HG03039 (cell line): ENCODE measurements at regions not wholly inside any gene's neighbourhood (a gene's known extent, or its start where the extent isn't known, plus 50 kb on each side); places are given as distances from the start of the nearest gene placed in this dataset.
"Not testable (repeated sequence)": the region's sequence is repeated elsewhere in the genome, so short reads cannot be mapped to it uniquely, and the experiment has no call there.

ENCODE experiments used
- ATAC-seq: cut with Tn5 transposase; IDR thresholded peaks from one replicate; pipeline ENCODE4 v1.9.1; 2021; ENCODE audit warnings: mild to moderate bottlenecking, moderate library complexity; ENCODE audit not compliant: unreplicated experiment

DNA sequence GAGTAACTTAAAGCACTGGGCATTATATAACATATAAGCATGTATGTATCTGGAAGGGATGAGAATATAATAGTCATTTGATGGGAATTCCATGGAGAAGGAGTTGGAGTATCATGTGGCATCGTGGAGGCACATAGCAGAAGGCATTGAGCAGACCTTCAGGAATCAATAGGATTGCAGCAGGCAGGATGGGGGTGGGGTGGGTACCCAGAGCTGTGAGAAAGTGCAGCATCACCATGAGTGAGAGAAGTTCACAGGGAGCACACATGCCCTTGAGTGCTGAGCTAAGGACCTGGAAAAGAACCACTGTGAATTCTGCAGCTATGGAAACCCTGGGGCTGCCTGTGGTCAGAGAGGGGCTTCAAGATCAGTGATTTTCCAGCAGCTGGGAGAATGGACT is 57.3 kb downstream of the MED10 start:
- ATAC-seq, result no peak

- no peak for ATAC-seq
Observed at GRCh38 chr5:6319116-6319515, 59.2 kb downstream of the MED10 start.

- ATAC-seq, result no peak
Observed at GRCh38 chr5:6317116-6317798, 61.1 kb downstream of the MED10 start.

DNA sequence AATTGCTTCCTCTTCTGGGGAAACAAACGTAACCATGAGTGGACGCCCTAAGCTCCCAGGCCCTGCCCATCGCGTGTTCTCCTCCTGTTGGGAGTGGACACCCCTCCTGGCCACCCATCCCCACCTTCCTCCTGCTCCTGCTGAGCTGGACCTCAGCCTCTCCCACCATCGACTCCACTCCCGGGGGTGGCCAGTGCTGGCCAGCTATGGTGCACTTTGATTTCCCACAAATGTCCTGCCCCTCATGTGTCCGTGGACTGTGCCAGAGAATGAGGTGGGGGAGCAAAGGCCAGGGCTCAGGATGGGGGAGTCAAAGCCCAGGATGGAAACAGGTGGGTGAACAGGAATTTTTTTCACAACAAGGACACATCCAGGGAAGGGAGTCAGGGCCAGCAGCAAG is 62.8 kb downstream of the MED10 start:
- ATAC-seq, result no peak

GRCh38 chr5:6311568-6312501 is 66.5 kb downstream of the MED10 start:
- ATAC-seq, result no peak

DNA sequence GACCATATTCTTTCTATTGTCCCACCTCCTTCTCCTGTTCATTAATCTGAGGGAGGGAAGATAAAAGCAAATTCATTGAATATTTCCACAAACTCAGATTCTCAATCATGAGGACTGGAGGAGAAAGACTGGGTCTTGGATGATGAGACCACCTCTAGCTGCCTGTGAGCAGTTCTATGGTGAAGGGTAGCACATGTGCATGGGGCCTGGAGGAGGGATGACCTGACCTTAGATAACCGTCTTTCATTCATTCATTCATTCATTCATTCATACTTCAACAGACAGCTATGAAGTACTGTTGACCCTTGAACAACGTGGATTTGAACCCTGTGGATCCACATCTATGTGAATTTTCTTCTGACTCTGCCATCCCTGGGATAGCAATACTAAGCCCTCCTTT is 68.4 kb downstream of the MED10 start:
- ATAC-seq, result no peak

DNA sequence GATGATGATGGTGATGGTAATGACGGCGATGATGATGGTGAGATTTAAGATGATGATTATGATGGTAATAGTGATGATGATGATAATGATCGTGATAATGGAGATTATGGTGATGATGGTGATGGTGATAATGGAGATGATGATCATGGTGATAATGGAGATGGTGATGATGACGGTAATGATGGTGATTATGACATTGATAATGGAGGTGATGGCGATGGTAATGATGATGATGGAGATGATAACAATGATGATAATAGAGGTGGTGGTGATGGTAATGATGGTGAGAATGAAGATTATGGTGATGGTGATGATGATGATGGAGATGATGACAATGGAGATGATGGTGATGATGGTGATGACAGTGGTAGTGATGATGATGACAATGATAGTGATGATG is 69.7 kb downstream of the MED10 start:
- no peak for ATAC-seq

- no peak for ATAC-seq
Observed at GRCh38 chr5:6307304-6307703, 71.0 kb downstream of the MED10 start.

DNA sequence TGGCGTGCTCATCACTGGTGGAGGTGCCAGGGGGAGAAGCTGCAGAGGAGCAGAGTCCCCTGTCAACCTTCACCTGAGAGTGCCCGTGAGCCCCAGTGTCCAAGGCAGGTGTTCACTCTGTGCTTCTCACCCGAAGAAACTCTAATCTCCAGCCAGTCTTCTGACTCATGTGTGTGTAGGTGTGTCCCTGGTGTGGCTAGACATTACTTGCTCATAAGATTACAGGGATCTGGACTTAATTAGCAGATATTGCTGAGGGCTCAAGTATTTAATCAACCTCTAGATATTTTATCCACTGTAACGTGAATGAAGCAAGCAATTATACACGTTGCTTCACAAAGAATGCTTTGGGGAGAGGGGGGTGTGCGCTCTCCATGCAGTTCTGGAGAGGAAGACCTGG is 72.5 kb downstream of the MED10 start:
- ATAC-seq, result no peak

GRCh38 chr5:6302684-6303083 is 75.7 kb downstream of the MED10 start:
- ATAC-seq, result no peak

- ATAC-seq, result no peak
Observed at GRCh38 chr5:6302075-6302474, 76.3 kb downstream of the MED10 start.

DNA sequence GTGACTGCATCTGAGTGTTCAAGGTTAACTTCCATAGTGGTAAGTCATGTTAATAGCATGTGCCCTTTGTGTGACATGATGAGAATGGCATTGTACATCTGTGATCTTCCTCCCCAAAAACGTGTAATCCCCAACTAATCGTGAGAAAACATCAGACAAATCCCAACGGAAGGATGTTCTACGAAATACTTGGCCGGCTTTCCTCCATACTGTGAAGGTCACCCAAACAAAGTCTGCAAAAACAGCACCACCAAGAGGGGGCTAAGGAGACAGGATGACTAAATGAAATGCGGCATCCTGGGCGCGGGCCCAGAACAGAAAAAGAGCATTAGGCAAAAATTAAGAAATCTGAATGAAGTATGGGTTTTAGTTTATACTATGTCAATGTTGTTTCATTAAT is 81.8 kb downstream of the MED10 start:
- no peak for ATAC-seq

- no peak for ATAC-seq
Observed at GRCh38 chr5:6291961-6292360, 86.4 kb downstream of the MED10 start.

GRCh38 chr5:6289239-6289638 is 89.1 kb downstream of the MED10 start:
- ATAC-seq, result no peak

DNA sequence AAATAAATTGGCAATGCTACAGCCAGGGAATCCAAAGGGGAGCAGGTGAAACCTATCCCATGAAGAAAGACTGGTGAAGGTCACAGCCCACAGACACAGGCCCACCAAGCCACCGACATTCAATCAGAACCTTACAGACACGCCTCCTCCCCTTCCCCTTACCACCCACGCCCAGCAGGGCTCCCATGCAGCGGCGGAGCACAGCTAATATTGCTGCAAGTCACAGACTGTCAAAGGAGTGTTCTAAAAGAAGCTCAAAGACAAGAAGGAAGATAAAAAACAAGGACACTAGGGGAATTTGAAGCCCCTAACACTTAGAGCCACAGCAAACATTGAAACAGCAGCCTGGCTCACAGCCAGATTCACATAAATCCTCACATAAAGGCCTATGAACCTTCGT is 91.2 kb downstream of the MED10 start:
- ATAC-seq, result no peak

- no peak for ATAC-seq
Observed at GRCh38 chr5:6286404-6286803, 91.9 kb downstream of the MED10 start.

DNA sequence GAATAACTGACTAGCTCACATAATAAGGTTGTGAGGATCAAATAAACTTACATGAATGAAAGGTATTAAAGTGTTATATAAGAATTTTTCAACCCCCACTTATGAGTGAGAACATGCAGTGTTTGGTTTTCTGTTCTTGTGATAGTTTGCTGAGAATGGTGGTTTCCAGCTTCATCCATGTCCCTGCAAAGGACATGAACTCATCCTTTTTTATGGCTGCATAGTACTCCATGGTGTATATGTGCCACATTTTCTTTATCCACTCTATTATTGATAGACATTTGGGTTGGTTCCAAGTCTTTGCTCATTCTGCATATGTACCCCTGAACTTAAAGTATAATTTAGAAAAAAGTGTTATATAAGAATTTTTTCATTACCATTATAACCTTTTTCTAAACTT is 93.9 kb downstream of the MED10 start:
- not testable (repeated sequence) for ATAC-seq

- ATAC-seq, result no peak
Observed at GRCh38 chr5:6282352-6282751, 96.0 kb downstream of the MED10 start.

GRCh38 chr5:6281818-6282217 is 96.5 kb downstream of the MED10 start:
- no peak for ATAC-seq

GRCh38 chr5:6280425-6281100 is 97.8 kb downstream of the MED10 start:
- no peak for ATAC-seq

- ATAC-seq, result no peak
Observed at GRCh38 chr5:6279607-6280006, 98.7 kb downstream of the MED10 start.
